ENCODE measurements at regions not wholly inside any gene's neighbourhood (a gene's known extent, or its start where the extent isn't known, plus 50 kb on each side); places are given as distances from the start of the nearest gene placed in this dataset.

DNA sequence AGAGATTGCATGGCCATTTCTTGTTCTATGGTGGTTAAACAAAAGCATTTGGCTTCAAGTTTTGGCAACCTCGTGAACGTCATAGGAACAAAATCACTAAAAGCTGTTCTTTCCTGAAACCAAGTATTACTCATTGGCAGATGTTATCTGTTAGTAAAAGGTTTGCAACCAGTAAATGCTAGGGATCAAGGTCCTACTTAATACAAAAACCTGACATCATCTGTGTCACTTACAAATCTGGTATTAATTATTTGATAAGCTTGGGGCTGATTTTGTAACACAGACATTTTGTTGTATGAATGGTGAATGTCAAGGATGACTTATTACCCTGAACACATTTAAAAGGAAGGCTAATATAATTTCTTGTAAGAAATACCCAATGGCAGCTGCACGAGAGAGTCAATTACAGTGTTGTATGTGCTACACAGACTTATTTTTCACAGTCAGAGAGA is 486.4 kb upstream of the ZNF608 start:
- H3K27ac Mint-ChIP-seq (ENCODE audit: unreplicated experiment): no peak overlapping the region
- ChIA-PET CTCF (no interaction called here), POLR2A (no interaction called here)
- H3K4me1 Mint-ChIP-seq (ENCODE audit: low read depth, unreplicated experiment): no peaks in the 10 kb centered on the region
- 0 out of 2 replicates have a peak, but pooled peaks cover 2% of the 10 kb centered on the region for H3K9me3 ChIP-seq
- no peak overlapping the region for H3K4me3 ChIP-seq (ENCODE audit: low read depth, low read length)
- no peaks in the 10 kb centered on the region for H3K36me3 ChIP-seq (ENCODE audit: control insufficient read depth, insufficient read depth, low read length)
- H3K27me3 ChIP-seq (replicated peaks; ENCODE audit: control insufficient read depth, insufficient read depth, low read length): no peaks in the 10 kb centered on the region
- no peaks in the 10 kb centered on the region for H3K27me3 Mint-ChIP-seq (ENCODE audit: insufficient read depth, unreplicated experiment)
- DNase-seq: no peak
- BruUV-seq (replicated peaks): no TSS peak
- H3K4me3 Mint-ChIP-seq (ENCODE audit: unreplicated experiment): no peak overlapping the region
- no peaks in the 10 kb centered on the region for H3K9me3 Mint-ChIP-seq (ENCODE audit: unreplicated experiment)
- intact Hi-C loops (cut with micrococcal nuclease; ENCODE audit: unreplicated experiment): no loop called here
- no peaks in the 10 kb centered on the region for H3K4me1 ChIP-seq
- TF ChIP-seq, protein P1, sequence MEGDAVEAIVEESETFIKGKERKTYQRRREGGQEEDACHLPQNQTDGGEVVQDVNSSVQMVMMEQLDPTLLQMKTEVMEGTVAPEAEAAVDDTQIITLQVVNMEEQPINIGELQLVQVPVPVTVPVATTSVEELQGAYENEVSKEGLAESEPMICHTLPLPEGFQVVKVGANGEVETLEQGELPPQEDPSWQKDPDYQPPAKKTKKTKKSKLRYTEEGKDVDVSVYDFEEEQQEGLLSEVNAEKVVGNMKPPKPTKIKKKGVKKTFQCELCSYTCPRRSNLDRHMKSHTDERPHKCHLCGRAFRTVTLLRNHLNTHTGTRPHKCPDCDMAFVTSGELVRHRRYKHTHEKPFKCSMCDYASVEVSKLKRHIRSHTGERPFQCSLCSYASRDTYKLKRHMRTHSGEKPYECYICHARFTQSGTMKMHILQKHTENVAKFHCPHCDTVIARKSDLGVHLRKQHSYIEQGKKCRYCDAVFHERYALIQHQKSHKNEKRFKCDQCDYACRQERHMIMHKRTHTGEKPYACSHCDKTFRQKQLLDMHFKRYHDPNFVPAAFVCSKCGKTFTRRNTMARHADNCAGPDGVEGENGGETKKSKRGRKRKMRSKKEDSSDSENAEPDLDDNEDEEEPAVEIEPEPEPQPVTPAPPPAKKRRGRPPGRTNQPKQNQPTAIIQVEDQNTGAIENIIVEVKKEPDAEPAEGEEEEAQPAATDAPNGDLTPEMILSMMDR (IDR thresholded peaks at IDR 0.05; ENCODE audit: insufficient read depth in 1 of 2, low read depth in 1 of 2, low read length in 1 of 2, severe bottlenecking in 1 of 2, unreplicated experiment in 1 of 2): no peak
- no peaks in the 10 kb centered on the region for H3K36me3 Mint-ChIP-seq (ENCODE audit: insufficient read depth, unreplicated experiment)

DNA sequence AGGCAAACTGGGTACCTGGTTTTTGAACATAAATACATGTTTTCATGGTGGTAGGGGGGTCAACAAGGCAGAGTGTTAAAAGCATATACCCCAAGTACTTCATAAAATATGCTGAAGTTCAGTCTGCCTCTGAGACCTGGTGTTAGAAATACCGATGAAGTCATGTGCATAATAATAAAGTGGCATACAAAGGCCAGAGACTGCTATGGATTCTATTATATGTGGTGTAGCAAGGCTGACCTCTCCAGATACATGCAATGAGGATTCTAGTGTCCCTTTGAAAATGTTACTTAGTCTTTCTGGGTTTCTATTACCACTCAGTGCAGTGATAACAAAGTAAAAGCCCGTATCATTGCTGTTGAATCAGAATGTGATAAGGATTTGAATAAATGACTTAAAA is 487.5 kb upstream of the ZNF608 start:
- Mint-ChIP-seq H3K36me3 (ENCODE audit: insufficient read depth, unreplicated experiment) (no peaks in the 10 kb centered on the region), H3K27me3 (ENCODE audit: insufficient read depth, unreplicated experiment) (no peaks in the 10 kb centered on the region), H3K4me3 (ENCODE audit: unreplicated experiment) (no peak overlapping the region), H3K4me1 (ENCODE audit: low read depth, unreplicated experiment) (no peaks in the 10 kb centered on the region), H3K9me3 (ENCODE audit: unreplicated experiment) (no peaks in the 10 kb centered on the region), H3K27ac (ENCODE audit: unreplicated experiment) (no peak overlapping the region)
- H3K9me3 ChIP-seq: 0 out of 2 replicates have a peak, but pooled peaks cover 2% of the 10 kb centered on the region
- no peaks in the 10 kb centered on the region for H3K4me1 ChIP-seq
- H3K36me3 ChIP-seq (ENCODE audit: control insufficient read depth, insufficient read depth, low read length): no peaks in the 10 kb centered on the region
- ChIA-PET POLR2A (no interaction called here), CTCF (no interaction called here)
- TF ChIP-seq, protein P1 (IDR thresholded peaks at IDR 0.05; ENCODE audit: insufficient read depth in 1 of 2, low read depth in 1 of 2, low read length in 1 of 2, severe bottlenecking in 1 of 2, unreplicated experiment in 1 of 2): no peak
- H3K27me3 ChIP-seq (replicated peaks; ENCODE audit: control insufficient read depth, insufficient read depth, low read length): no peaks in the 10 kb centered on the region
- DNase-seq: no peak
- no peak overlapping the region for H3K4me3 ChIP-seq (ENCODE audit: low read depth, low read length)
- no TSS peak for BruUV-seq (replicated peaks)
- intact Hi-C loops (cut with micrococcal nuclease; ENCODE audit: unreplicated experiment): no loop called here

DNA sequence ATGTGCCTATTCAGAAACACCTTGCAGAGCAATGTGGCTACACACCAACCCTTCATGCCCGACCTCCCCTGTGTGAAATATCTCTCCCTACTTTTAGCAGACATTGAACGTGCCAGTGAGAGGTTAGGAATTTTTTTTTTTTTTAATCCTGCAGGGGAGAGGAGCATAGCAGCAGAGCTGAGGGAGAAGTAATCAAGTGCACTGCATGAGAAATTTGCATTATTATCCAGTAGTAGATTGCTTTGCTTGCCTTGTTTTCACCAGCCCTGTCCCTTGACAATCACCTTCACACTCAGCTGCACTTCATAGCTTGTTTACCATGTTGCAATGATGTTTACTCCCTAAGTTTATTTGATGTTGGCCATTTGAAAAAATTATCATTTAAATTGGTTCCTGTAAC is 489.6 kb upstream of the ZNF608 start:
- H3K4me1 Mint-ChIP-seq (ENCODE audit: low read depth, unreplicated experiment): no peaks in the 10 kb centered on the region
- Histone ChIP-seq H3K4me3 (ENCODE audit: low read depth, low read length) (no peak overlapping the region), H3K4me1 (no peaks in the 10 kb centered on the region), H3K27me3 (replicated peaks; ENCODE audit: control insufficient read depth, insufficient read depth, low read length) (no peaks in the 10 kb centered on the region), H3K9me3 (0 out of 2 replicates have a peak, but pooled peaks cover 2% of the 10 kb centered on the region), H3K36me3 (ENCODE audit: control insufficient read depth, insufficient read depth, low read length) (no peaks in the 10 kb centered on the region)
- H3K27ac Mint-ChIP-seq (ENCODE audit: unreplicated experiment): no peak overlapping the region
- no peak overlapping the region for H3K4me3 Mint-ChIP-seq (ENCODE audit: unreplicated experiment)
- intact Hi-C loops (cut with micrococcal nuclease; ENCODE audit: unreplicated experiment): no loop called here
- H3K36me3 Mint-ChIP-seq (ENCODE audit: insufficient read depth, unreplicated experiment): no peaks in the 10 kb centered on the region
- H3K9me3 Mint-ChIP-seq (ENCODE audit: unreplicated experiment): no peaks in the 10 kb centered on the region
- ChIA-PET CTCF (no interaction called here), POLR2A (no interaction called here)
- TF ChIP-seq, protein P1 (IDR thresholded peaks at IDR 0.05; ENCODE audit: insufficient read depth in 1 of 2, low read depth in 1 of 2, low read length in 1 of 2, severe bottlenecking in 1 of 2, unreplicated experiment in 1 of 2): no peak
- no peaks in the 10 kb centered on the region for H3K27me3 Mint-ChIP-seq (ENCODE audit: insufficient read depth, unreplicated experiment)
- no peak for DNase-seq
- BruUV-seq (replicated peaks): no TSS peak
